HFF-Myc (cell line): ENCODE measurements at regions not wholly inside any gene's neighbourhood (a gene's known extent, or its start where the extent isn't known, plus 50 kb on each side); places are given as distances from the start of the nearest gene placed in this dataset.

Experiments used
- DNase-seq: peaks from one replicate; pipeline ENCODE4 v3.0.0-alpha.2; 2011; ENCODE audit warnings: low read depth; ENCODE audit errors: extremely low read depth
- H3K4me3 ChIP-seq: replicated peaks from 2 replicates; pipeline ENCODE4 v1.5.1; 2011; ENCODE audit warnings: low read depth, mild to moderate bottlenecking, control low read depth, low read length
- CTCF ChIP-seq: IDR thresholded peaks from 2 replicates; pipeline ENCODE4 v1.5.1; 2012; ENCODE audit warnings: mild to moderate bottlenecking, low read depth, low read length, control low read depth; ENCODE audit errors: missing control alignments

- no peak for TF ChIP-seq CTCF
- no peak overlapping the region for H3K4me3 ChIP-seq
- no peak for DNase-seq
Observed at GRCh38 chr12:85733984-85734383, 102.2 kb downstream of the RASSF9 start.

- no peak for TF ChIP-seq CTCF
- DNase-seq = no peak
- H3K4me3 ChIP-seq = no peak overlapping the region
Observed at GRCh38 chr12:85740186-85740585, 96.0 kb downstream of the RASSF9 start.

- DNase-seq = no peak
- H3K4me3 ChIP-seq = no peak overlapping the region
- no peak for TF ChIP-seq CTCF
Observed at GRCh38 chr12:85741046-85741445, 95.2 kb downstream of the RASSF9 start.

- TF ChIP-seq CTCF = no peak
- DNase-seq = no peak
- no peak overlapping the region for H3K4me3 ChIP-seq
Observed at GRCh38 chr12:85747941-85748495, 88.2 kb downstream of the RASSF9 start.
